ENCODE measurements at regions not wholly inside any gene's neighbourhood (a gene's known extent, or its start where the extent isn't known, plus 50 kb on each side); places are given as distances from the start of the nearest gene placed in this dataset.

DNA sequence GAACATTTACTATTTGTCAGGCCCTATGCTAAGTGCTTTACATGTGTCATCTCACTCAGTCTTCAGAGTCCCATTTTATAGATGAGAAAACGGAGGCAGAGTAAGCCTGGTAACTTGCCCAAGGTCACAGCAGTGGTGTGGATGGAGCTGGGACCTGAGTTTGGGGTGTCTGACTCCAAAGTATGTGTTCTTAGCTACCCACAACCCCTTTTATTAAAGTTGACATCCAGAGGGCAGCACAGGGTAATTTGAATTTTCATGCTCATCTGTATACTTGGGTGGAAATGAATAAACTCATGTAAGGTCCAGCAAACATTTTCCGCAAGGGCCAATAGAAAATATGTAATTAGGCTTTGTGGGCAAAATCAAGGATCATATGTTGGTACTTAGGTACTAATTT is 93.4 kb upstream of the SLC25A48 start:
- H3K9me3 ChIP-seq (replicated peaks; ENCODE audit: insufficient read depth, low read length), result no peaks in the 10 kb centered on the region
- H4K20me1 ChIP-seq (ENCODE audit: insufficient read depth, low read length), result no peaks in the 10 kb centered on the region
- no peaks in the 10 kb centered on the region for H3K79me2 ChIP-seq (ENCODE audit: low read length)
- H3K36me3 ChIP-seq (replicated peaks; ENCODE audit: insufficient read depth, low read length), result no peaks in the 10 kb centered on the region
- no peak overlapping the region for H2AFZ ChIP-seq (ENCODE audit: low read length)
- no peak overlapping the region for H3K9ac ChIP-seq (ENCODE audit: low read length)
- peak overlapping the region; percentile 36; the same call in 1 of the 2 replicates for H3K27ac ChIP-seq (ENCODE audit: low read length)
- no peak overlapping the region for H3K4me3 ChIP-seq (ENCODE audit: low read length)
- peaks cover 14% of the 10 kb centered on the region for H3K4me1 ChIP-seq (ENCODE audit: low read length)
- no peaks in the 10 kb centered on the region for H3K9me2 ChIP-seq (replicated peaks; ENCODE audit: insufficient read depth, low read length)
- no peak for DNase-seq
- H3K4me2 ChIP-seq (ENCODE audit: low read depth, low read length), result no peak overlapping the region
- no peak for TF ChIP-seq EZH2phosphoT487 (IDR thresholded peaks at IDR 0.05; ENCODE audit: low read length)
- TF ChIP-seq, protein P1, sequence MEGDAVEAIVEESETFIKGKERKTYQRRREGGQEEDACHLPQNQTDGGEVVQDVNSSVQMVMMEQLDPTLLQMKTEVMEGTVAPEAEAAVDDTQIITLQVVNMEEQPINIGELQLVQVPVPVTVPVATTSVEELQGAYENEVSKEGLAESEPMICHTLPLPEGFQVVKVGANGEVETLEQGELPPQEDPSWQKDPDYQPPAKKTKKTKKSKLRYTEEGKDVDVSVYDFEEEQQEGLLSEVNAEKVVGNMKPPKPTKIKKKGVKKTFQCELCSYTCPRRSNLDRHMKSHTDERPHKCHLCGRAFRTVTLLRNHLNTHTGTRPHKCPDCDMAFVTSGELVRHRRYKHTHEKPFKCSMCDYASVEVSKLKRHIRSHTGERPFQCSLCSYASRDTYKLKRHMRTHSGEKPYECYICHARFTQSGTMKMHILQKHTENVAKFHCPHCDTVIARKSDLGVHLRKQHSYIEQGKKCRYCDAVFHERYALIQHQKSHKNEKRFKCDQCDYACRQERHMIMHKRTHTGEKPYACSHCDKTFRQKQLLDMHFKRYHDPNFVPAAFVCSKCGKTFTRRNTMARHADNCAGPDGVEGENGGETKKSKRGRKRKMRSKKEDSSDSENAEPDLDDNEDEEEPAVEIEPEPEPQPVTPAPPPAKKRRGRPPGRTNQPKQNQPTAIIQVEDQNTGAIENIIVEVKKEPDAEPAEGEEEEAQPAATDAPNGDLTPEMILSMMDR (IDR thresholded peaks at IDR 0.05; ENCODE audit: low read length), result peak; percentile 11; the same call in 1 of the 2 replicates
- TF ChIP-seq EZH2 (optimal IDR thresholded peaks at IDR 0.05; ENCODE audit: low read depth, low read length), result no peak
- H3K27me3 ChIP-seq (replicated peaks; ENCODE audit: insufficient read depth, low read length), result no peaks in the 10 kb centered on the region
- H3F3A ChIP-seq (ENCODE audit: insufficient read depth, low read length), result no peaks in the 10 kb centered on the region

DNA sequence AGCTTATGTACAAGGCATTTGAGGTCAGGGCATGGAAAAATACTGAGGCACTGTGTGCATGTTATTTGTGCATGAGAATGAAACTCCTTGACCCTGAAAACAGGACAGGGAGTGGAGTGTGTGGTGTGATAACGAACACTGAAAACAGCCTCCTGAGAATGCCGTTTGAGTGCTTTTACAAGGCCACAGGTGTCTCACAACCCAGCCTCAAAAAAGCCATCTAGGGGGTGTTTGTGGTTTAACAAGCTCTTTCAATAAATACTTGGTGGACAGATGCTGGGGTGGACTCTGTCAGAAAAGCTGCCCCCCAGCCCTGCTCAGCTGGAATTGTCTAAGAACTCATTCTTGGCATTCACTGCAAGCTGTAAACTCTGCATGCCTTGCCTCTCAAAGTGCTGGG is 94.0 kb upstream of the SLC25A48 start:
- Histone ChIP-seq H3F3A (ENCODE audit: insufficient read depth, low read length) (no peaks in the 10 kb centered on the region), H3K4me1 (ENCODE audit: low read length) (peaks cover 14% of the 10 kb centered on the region), H3K9me2 (replicated peaks; ENCODE audit: insufficient read depth, low read length) (no peaks in the 10 kb centered on the region), H3K9ac (ENCODE audit: low read length) (no peak overlapping the region), H3K9me3 (replicated peaks; ENCODE audit: insufficient read depth, low read length) (no peaks in the 10 kb centered on the region), H4K20me1 (ENCODE audit: insufficient read depth, low read length) (no peaks in the 10 kb centered on the region), H3K27ac (ENCODE audit: low read length) (peak overlapping the region; percentile 36; the same call in 1 of the 2 replicates), H3K36me3 (replicated peaks; ENCODE audit: insufficient read depth, low read length) (no peaks in the 10 kb centered on the region), H3K27me3 (replicated peaks; ENCODE audit: insufficient read depth, low read length) (no peaks in the 10 kb centered on the region), H3K4me3 (ENCODE audit: low read length) (no peak overlapping the region), H3K4me2 (ENCODE audit: low read depth, low read length) (no peak overlapping the region), H3K79me2 (ENCODE audit: low read length) (no peaks in the 10 kb centered on the region), H2AFZ (ENCODE audit: low read length) (no peak overlapping the region)
- DNase-seq, result peak; percentile 73
- no peak for TF ChIP-seq EZH2 (optimal IDR thresholded peaks at IDR 0.05; ENCODE audit: low read depth, low read length)
- TF ChIP-seq, protein P1 (IDR thresholded peaks at IDR 0.05; ENCODE audit: low read length), result no peak
- TF ChIP-seq EZH2phosphoT487 (IDR thresholded peaks at IDR 0.05; ENCODE audit: low read length), result no peak

DNA sequence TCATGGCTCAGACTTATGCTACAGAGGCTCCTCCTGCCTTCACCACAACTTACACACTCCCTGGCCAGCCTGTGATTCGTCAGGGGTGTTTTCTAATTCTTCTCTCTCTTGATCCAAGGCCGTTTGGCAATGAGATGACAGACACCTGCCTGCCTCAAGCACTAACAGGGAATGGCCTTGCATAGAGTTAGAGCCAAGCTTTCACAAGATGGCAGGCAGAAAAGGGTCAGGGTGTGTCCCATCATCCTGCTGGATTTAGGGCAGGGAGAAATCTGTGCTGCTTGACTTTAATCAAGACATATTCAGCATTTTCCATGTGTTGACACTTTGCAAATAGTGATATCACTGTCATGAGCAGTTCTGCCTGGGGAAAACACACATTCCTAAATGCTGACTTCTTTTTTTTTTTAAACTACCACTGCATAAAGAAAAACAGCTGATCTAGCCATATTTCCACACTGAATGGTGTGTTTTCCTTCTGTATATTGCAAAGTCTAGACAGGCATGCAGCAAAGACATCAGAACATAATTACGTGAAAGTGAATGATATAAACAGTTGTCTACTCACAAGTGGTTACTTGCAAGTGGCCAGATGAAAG is 95.0 kb upstream of the SLC25A48 start:
- no peak overlapping the region for H3K9ac ChIP-seq (ENCODE audit: low read length)
- H3K79me2 ChIP-seq (ENCODE audit: low read length), result no peaks in the 10 kb centered on the region
- H3K27me3 ChIP-seq (replicated peaks; ENCODE audit: insufficient read depth, low read length), result no peaks in the 10 kb centered on the region
- TF ChIP-seq EZH2phosphoT487 (IDR thresholded peaks at IDR 0.05; ENCODE audit: low read length), result no peak
- TF ChIP-seq, protein P1 (IDR thresholded peaks at IDR 0.05; ENCODE audit: low read length), result no peak
- TF ChIP-seq EZH2 (optimal IDR thresholded peaks at IDR 0.05; ENCODE audit: low read depth, low read length), result no peak
- H3K9me2 ChIP-seq (replicated peaks; ENCODE audit: insufficient read depth, low read length), result no peaks in the 10 kb centered on the region
- DNase-seq, result no peak
- H2AFZ ChIP-seq (ENCODE audit: low read length), result no peak overlapping the region
- no peak overlapping the region for H3K4me2 ChIP-seq (ENCODE audit: low read depth, low read length)
- no peak overlapping the region for H3K27ac ChIP-seq (ENCODE audit: low read length)
- no peaks in the 10 kb centered on the region for H4K20me1 ChIP-seq (ENCODE audit: insufficient read depth, low read length)
- no peaks in the 10 kb centered on the region for H3K36me3 ChIP-seq (replicated peaks; ENCODE audit: insufficient read depth, low read length)
- peaks cover 14% of the 10 kb centered on the region for H3K4me1 ChIP-seq (ENCODE audit: low read length)
- no peaks in the 10 kb centered on the region for H3F3A ChIP-seq (ENCODE audit: insufficient read depth, low read length)
- no peaks in the 10 kb centered on the region for H3K9me3 ChIP-seq (replicated peaks; ENCODE audit: insufficient read depth, low read length)
- no peak overlapping the region for H3K4me3 ChIP-seq (ENCODE audit: low read length)
